AG08395 (cell line): ENCODE measurements at regions not wholly inside any gene's neighbourhood (a gene's known extent, or its start where the extent isn't known, plus 50 kb on each side); places are given as distances from the start of the nearest gene placed in this dataset.

Experiments
- DNase-seq: peaks from one replicate; pipeline ENCODE4 v3.0.0; 2012; ENCODE audit warnings: mixed read lengths, low spot score

- DNase-seq = no peak
Measured at GRCh38 chr18:70662588-70662987, 373.7 kb downstream of the SOCS6 start.

- no peak for DNase-seq
Measured at GRCh38 chr18:70659036-70659925, 370.4 kb downstream of the SOCS6 start.

- DNase-seq = no peak
Measured at GRCh38 chr18:70653671-70654070, 364.8 kb downstream of the SOCS6 start.

- DNase-seq = no peak
Measured at GRCh38 chr18:70650878-70651277, 362.0 kb downstream of the SOCS6 start.

- no peak for DNase-seq
Measured at GRCh38 chr18:70649683-70650082, 360.8 kb downstream of the SOCS6 start.

GRCh38 chr18:70645971-70646370 is 357.1 kb downstream of the SOCS6 start:
- DNase-seq = no peak

GRCh38 chr18:70643812-70644211 is 355.0 kb downstream of the SOCS6 start:
- DNase-seq = no peak

DNA sequence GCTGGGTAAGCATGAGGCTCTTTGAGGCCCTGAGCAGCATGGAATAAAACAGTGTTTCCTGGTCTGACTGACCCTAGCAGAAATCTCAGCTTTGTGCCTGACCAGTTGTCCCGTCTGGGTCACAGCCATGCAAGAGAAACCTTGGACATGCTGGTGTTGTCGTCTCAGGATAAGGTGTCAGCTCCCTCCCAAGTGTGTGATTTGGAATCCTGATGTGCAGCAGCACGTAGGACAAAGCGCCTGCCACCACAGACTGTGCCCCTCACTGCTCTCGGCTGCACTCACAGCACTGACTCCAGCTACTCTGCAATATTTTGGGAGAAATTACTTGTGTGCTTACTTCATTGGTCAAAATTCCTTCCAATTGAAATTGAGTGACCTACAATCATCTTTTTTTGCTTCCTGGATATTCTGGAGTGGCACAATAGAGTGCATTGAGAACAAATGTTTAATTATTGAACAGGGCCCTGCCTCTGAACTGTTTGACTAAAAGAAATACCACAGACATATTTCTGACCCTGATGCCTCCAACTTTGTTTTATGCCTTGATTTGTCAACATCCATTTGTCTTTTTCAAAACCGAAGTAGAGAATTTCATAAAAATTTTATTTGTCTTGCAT is 352.4 kb downstream of the SOCS6 start:
- DNase-seq = no peak

- no peak for DNase-seq
Measured at GRCh38 chr18:70640336-70640887, 351.6 kb downstream of the SOCS6 start.

- DNase-seq = no peak
Measured at GRCh38 chr18:70636991-70637390, 348.1 kb downstream of the SOCS6 start.

GRCh38 chr18:70634576-70635147 is 345.8 kb downstream of the SOCS6 start:
- DNase-seq = no peak

- DNase-seq = no peak
Measured at GRCh38 chr18:70627182-70627802, 338.4 kb downstream of the SOCS6 start.

- DNase-seq = no peak
Measured at GRCh38 chr18:70622622-70623419, 334.0 kb downstream of the SOCS6 start.

- DNase-seq = no peak
Measured at GRCh38 chr18:70621710-70622109, 332.9 kb downstream of the SOCS6 start.

DNA sequence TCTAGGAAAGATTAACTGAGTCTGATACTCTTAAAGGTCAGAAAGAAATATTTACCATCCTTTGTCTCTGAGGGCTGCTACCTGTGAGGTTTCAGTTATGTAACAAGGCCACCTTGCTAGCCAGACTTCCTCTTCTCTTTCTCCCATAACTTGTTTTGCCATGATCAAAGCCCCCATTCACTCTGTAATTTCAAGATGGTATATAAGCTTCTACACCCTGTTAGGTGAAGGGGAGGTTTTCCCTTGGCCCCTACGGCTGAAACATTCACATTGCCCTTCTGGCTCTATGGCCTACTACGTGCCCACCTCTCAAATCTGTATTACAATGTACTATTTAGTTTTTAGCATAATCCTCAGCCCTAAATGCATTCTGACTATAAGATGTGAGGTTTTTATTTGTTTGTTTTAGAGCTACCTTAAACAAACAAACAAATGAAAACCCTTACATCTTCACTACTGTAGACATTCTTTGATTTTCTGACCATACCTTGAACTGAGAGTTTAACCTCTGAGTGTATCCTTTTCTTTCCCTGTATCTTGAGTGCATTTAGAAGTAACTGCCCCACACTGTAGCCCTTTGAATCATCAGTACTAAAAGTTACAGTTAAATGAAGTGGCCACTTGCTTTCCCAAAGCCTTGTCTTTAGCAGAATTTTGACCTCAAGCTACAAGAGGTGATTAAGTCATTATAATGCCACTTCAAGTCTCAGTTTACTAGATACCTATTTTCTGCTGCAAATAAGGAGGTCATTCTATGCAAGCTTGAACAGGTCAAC is 332.2 kb downstream of the SOCS6 start:
- no peak for DNase-seq

GRCh38 chr18:70617020-70617763 is 328.3 kb downstream of the SOCS6 start:
- DNase-seq = no peak

GRCh38 chr18:70600225-70600925 is 311.5 kb downstream of the SOCS6 start:
- DNase-seq = no peak

DNA sequence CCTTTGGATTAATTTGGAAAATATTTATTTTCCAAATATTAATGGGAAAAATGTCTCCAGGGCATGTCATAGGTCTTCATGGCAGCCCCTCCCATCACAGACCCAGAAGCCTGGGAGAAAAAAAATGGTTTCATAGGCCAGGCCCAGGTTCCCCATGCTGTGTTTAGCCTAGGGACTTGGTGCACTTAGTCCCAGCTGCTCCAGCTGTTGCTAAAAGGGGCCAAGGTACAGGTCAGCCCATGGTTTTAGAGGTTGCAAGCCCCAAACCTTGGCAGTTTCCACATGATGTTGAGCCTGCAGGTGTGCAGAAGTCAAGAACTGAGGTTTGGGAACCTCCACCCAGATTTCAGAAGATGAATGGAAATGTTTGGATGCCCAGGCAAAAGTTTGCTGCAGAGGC is 309.6 kb downstream of the SOCS6 start:
- DNase-seq = no peak

GRCh38 chr18:70582981-70583380 is 294.1 kb downstream of the SOCS6 start:
- no peak for DNase-seq
